HS-5 (cell line): ENCODE measurements at regions not wholly inside any gene's neighbourhood (a gene's known extent, or its start where the extent isn't known, plus 50 kb on each side); places are given as distances from the start of the nearest gene placed in this dataset.
A peak's percentile ranks its signal among the peaks of the same experiment; 100 is the strongest.

Source experiments
- DNase-seq: peaks from one replicate; pipeline ENCODE4 v3.0.0-alpha.2; 2012; ENCODE audit warnings: low read depth

DNA sequence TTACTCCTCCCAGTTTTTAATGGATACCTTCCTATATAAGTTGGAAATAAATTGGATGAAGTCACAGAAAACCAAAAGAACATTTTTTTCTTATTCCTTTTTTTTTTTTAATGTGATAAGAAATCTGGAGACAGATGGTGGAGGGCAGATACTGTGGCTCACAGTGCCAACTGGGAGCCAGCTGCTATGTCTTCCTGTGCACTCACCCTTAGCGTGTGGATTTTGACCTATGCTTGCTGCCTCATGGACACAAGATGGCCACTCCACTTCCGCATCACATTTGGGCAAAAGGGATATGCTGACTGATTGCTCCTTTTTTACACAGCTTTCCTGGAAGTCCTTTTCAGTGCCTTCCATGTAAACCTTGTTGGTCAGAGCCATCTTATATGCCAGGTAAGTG lies 342.6 kb downstream of the MAN2A1 start:
- DNase-seq, result no peak

DNA sequence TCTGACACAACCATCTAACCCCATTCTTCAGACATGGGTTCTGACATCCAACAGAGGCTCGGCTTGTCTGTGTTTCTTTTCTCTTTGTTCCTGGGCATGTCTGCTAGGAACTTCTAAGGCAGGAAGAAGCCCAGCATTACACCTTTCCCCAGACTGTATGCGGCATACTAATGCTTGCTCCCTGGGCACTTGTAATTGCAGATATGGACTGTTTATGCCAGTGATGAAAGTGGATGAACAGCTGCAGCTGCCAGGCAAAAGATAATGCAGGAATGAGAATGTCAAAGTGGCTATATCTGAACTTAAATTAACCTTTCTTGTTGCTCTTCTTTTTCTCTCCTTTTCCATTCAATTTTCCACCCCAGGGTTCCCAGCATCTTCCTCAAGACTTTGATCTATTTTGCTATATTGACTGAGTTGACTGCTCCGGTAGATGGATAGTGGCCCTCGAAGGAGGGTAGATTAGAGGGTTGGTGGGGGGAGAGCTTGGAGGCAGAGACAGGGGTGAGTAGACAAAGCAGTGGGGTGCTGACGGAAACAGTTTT lies 344.4 kb downstream of the MAN2A1 start:
- no peak for DNase-seq

DNA sequence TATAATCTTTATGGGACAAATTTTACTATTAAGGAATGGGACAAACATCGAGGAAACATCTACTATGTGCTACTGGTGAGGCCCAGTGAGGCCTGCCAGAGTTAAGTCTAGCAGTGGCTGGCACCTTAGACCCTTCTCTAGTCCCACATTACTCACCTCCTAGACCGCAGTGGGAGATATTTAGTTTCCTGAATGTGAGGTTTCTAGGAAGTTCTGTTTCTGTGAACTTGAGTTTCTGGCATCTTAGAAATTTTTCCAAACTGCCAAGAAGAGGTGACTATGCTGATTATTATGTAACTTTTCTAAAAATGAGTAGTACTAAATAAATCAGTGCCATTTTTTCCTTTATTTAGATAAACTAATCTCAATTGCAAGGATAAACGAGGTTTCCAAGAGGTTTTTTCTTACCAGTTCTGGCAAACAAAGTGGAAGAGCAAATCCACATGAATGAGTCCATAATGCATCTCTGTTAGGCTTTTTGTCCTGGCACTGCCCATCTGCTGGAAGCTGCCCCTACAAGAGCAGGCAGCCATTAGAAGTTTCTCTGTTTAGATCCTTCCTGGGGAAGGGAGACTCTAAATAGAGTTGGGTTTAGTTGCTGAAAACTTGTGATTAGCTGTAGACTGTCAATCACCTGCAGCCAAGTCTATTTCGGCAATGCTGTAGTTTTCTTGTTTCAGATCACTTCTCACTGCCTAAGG lies 348.7 kb downstream of the MAN2A1 start:
- no peak for DNase-seq

DNA sequence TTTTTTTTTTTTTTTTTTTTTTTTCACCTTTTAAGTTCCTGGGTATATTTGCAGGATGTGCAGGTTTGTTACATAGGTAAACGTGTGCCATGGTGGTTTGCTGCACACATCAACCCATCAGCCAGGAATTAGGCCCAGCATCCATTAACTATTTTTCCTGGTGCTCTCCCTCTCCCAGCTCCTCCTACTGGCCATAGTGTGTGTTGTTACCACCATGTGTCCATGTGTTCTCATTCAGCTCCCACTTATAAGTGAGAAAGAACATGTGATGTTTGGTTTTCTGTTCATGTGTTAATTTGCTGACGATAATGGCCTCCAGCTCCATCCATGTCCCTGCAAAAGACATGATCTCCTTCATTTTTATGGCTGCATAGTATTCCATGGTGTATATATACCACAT lies 350.5 kb downstream of the MAN2A1 start:
- DNase-seq, result no peak

DNA sequence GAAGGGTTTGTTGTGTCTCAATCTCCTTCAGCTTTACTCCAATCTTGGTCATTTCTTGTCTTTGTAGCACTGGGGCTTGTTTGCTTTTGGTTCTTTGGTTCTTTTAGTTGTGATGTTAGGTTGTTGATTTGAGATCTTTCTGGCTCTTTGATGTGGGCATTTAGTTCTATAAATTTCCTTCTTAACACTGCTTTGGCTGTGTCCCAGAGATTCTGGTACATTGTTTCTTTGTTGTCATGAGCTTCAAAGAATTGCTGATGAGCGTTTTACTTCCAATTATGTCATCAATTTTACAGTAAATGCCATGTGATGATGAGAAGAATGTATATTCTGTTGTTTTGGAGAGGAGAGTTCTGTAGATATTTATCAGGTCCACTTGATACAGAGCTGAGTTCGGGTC lies 353.3 kb downstream of the MAN2A1 start:
- DNase-seq, result no peak

DNA sequence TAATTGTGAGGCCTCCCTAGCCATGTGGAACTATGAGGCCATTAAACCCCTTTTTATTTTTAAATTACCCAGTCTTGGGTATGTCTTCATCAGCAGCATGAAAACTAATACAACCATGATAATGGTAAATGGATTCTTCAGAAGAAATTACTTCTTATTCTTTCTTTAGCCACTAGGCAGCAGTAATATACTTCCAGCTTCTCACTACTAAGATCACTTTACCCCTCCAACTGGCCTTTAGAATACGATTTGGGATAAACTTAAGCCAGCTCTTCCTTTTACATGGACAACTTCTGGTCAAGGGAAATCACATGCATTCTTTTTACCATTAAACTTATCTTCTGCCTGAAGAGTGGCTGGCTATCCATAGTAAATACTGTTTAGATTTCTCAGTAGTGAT lies 355.4 kb downstream of the MAN2A1 start:
- no peak for DNase-seq

DNA sequence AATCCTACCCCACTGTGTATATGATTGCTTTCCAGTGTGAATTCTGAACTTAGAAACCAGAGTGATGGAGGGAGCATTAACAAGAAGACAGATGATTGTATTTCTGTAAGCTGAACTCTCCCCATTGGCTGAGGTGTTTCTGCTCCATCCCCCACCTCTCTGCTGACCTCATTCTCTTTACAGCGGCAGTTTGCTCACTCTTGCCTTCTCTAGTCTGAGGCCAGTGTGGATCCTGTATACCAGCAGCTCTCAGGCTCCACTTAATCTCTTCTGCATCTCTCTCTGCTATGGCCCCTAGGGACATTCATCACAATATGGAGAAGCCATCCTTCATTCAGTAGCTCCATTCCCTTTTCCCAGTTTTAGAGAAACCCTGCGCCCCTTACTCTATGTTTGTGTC lies 358.8 kb downstream of the MAN2A1 start:
- DNase-seq, result no peak

DNA sequence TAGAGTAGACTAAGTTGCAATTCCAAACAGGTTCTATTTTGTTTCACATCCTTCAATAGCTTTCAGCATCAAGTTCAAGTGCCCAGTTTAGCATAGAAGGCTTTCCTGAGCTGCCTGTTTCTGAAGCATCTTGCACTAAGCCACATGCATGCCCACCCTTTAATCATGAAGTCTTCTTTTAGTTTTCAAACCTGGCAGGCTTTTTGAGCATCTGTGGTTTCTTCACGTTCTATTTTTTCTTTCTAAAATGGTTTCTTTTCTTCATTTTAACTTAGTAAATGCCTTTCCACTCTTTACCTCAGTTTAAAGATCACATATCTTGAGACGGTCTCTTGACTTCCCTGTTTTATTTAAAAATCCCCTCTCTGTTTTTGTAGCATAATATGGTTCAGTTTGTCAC lies 360.1 kb downstream of the MAN2A1 start:
- no peak for DNase-seq

DNA sequence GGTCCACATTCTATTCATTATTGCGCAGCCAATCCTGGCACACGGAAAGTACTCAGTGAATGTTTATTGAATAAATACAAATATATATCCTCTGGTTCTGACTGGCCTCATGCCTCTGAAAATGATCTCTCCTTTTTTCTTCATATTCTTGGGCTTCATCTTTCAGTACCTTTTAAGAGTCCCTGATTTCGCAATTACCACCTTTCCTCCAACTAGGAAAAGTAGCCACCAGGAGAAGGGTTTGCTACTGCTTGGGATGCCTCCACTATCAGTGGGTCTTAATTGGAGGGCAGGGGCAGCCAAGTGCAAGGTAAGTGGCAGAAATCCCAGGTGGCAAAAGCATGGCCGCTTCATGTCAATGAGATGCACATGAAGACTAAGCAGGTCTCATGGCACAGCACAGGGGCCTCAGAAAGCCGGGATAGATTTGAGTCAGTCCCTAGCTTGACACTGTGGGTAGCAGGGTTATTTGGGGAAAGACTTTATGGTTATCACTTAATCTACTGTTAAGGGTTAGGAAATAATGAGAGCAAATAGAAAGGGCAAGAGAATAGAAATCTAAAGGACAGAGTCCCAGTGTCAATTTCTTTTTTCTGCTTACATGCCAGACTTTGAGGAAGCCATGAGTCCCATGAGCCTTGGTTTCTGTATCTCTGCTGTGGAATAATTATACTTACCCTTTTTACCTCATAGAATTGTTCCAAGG lies 361.1 kb downstream of the MAN2A1 start:
- DNase-seq, result no peak

DNA sequence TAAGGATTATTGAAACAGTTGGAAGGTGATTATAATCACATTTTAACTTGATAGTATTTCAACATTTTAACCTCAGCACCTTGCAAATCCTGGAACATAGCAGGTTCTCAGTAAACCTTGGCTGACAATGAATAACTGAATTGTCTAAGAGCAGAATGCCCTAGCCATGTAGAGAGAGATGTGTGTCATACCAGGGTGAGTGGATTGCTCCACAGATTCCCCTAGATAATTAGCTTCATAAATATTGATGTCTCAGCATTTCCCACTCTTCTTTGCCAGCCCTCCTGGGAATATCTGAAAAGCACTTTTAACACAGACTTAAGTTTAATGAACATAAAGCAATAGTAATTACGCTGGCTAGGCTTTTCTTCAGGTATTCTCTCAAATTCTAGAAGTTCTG lies 363.5 kb downstream of the MAN2A1 start:
- no peak for DNase-seq

DNA sequence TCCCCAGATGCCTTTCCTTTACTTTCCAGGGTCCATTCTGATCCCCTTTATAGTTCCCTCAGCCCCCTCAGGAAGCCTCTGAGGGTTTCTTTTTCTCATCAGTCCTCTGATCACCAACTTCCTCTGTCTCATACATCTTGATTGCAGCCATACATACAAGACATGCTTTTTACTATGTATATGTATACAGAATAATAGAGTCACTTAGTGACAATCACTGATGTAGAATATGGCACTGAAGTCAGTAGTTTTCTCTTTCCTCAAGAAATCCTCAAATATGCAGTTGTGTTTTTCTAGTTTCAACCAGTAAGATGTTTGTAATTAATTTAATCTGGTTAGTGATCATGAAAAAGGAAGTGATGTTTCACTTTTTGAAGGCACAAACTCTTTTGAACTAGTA lies 364.1 kb downstream of the MAN2A1 start:
- DNase-seq, result no peak

DNA sequence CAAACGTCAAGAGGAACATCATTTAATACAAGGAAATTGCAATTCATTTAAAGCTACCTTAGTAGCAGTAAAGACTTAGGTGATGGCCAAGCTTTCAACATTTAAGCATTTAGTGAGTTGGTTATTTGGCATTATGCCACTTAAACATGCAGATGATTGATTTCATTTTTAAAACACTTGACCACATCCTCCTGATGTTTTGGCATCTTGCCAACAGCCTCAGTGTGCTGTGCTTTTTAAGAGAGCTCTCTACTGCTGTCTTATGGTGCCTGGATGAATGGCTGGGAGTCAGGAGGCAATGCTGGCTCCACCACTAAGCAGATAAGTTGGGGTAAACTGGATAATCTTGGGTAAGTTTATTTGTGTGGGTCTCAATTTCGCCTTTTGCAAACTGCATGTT lies 364.5 kb downstream of the MAN2A1 start:
- peak; percentile 41 for DNase-seq

DNA sequence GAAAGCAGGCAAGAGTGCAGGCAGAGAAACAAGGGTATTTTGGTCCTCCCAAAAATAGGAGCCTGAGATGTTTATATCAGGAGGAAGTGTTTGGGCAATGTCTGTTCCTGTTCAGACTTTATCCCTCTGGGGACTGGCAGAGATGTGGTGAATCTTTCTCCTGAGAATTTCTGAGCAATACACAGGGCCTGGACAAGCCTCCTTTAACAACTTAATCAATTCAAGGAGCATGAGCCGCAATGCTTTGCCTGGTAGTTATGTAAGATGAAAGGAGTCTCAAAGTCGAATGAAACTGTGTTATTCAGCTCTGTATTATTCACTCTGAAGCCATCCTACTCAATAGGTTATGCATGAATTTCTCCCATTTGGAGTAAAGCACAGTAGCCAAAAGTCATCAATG lies 365.6 kb downstream of the MAN2A1 start:
- peak; percentile 19 for DNase-seq

DNA sequence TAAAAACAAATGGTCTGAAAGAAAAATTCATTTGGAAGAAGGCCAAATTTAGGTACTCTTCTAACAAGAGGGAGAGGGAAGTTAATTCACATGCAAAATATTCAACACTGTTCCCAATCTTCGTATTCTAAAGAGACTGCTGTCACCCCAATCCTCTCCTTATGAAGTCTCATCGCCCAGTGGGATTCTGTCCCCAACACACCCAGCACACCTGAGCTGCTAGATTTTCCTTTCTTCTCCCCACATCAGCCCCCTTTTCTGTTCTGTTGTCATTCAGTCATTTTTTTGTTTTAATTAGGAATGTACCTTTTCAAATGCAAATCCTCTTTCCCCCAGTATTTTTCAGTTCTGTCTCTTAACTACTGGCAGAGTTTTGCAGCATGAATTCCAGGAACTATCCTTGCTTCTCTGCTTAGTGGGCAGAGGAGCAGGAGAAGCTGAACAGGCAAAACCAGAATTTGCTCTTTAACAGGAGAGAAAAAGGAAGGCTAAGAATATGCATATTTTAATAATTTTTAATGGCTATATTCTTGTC lies 366.9 kb downstream of the MAN2A1 start:
- DNase-seq, result no peak

DNA sequence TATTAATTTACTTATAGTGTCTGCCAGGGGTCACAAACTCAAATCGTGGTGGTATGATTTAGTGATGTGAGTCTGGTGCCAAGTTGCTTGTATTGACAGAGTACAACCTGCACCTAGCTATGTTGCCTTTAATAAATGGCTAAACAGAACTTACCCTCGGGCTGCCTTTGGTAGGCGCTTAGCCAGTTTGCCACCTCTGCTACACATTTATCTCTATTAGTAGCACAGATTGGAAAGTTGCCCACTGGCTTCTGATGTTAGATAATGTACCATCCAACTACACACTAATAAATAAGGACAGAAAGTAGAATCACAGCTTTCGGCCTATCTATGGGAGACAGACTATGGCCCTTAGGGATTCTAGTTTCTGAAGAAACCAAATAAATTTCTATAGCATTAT lies 368.4 kb downstream of the MAN2A1 start:
- no peak for DNase-seq

DNA sequence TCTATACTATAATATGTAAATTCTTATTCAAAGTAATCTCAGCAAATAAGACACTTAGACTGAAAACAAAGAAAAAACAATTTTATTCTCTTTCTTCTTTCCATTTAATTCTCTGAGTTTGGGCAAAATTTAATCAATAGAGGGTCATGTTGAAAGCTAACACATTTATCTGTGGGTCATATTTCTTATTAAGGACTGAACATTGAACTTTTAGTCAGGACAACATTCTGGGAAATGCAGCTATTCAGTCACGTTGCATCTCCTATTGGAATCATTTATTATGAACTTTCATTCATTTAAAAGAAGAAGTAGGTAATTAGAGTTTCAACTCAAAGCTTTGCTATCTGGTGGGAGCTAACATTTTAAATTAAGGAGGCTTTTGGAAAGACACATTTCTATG lies 372.5 kb downstream of the MAN2A1 start:
- no peak for DNase-seq

DNA sequence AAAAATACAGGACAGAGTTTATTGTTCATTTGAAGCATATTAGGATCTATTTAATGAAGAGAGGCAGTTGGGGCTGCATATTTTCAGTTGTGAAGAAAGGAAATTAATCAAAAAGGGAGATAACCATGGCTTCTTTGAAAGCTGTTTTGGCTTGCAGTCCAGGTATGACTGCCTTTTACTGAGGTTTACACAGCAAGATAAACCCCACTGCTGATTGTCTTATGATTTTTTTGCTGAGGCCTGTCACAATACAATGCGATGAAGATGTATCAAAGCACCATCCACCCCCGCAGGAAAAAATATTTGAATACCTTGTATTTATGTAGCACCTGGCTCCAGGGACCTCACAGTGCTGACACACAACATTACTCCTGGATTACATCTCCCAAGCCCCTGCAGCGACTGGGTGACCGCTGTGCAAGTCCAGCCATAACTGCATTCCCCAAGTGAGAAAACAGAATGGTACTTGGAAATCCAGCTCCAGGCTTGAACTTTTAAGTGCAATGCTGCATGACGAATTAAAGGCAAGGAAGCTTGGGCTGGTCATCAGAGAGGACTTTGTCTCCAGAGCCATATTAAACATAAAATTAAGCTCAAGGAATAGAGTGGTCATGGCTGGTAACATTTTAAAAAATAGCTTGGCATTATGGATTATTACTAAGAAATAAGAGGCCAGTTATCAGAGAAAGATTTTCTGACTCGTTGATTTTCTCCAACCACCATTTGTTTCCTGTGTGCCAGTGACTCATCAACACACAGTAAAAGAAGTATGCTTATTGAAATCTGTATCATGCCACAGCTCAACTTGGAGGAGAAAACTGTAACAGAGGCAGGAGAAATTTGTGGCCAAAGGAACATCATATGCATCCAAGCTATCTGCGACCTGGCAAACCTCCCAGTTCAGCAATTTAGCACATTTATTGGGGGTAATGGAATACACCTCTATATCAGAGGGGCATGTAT lies 374.2 kb downstream of the MAN2A1 start:
- no peak for DNase-seq

DNA sequence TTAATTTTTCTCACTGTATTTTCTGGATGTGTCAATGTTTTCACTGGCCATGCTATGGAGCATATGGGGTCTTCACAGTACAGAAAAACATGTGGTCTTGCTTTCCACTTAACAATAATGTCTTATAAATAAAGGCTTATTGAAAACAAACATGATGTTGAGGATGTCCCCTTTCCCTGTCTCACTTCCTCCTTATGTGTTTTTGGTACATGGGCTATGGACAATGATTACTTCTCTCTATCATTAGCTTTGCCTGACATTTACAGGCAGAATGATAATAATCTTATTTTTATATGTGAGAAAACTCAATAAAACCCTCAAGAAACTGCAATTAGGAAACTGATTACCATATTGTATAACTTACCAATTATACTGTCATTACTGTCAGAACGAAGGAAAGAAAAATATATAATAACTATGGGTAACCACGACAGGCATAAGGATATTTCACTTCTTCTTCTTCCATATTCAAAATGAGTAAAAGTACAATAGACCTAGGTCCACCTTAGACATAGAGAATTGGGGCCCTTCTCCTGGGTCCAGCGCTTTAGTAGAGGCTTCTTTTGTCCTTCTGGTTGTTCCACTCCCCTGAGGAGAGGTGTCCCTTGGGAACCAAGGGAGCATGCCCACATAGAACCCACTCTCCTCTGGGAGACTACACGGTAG lies 375.0 kb downstream of the MAN2A1 start:
- DNase-seq, result no peak

DNA sequence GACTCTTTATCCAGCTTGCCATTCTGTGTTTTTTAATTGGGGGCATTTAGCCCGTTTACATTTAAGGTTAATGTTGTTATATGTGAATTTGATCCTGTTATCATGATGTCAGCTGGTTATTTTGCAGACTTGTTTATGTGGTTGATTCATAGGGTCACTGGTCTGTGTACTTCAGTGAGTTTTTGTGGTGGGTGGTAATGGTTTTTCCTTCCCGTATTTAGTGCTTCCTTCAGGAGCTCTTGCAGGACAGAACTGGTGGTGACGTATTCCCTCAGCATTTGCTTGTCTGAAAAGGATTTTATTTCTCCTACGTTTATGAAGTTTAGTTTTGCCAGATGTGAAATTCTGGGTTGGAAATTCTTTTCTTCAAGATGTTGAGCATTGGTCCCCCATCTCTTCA lies 381.1 kb downstream of the MAN2A1 start:
- DNase-seq, result no peak

DNA sequence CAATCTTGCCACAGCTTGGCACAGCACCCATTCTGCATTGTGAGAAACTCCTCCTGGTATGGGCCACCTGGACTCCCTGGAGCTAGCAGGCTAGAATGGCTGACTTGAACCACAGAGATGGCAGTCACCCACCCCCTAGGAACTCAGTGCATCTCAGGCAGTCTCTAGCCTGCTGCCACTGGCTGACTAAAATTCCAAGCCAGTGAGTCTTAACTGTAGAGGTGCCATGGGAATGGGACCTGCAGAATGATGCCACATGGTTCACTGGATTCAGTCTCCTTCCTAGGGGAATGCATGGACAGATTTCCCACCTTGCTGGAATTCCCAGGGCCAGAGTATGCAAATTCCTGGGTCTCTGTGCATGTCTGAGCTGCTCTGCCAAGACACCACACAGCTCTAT lies 382.9 kb downstream of the MAN2A1 start:
- DNase-seq, result no peak

DNA sequence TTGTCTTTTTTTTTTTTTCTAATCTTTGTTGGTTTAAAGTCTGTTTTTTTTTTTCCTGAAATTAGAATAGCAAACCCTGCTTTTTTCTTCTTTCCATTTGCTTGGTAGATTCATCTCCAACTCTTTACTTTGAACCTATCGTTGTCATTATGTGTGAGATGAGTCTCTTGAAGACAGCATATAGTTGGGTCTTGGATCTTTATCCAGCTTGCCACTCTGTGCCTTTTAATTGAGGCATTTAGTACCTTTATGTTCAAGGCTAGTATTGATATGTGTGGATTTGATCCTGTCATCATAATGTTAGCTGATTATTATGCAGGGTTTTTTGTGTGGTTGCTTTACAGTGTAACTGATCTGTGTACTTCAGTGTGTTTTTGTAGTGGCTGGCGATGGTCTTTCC lies 383.8 kb downstream of the MAN2A1 start:
- DNase-seq, result no peak

DNA sequence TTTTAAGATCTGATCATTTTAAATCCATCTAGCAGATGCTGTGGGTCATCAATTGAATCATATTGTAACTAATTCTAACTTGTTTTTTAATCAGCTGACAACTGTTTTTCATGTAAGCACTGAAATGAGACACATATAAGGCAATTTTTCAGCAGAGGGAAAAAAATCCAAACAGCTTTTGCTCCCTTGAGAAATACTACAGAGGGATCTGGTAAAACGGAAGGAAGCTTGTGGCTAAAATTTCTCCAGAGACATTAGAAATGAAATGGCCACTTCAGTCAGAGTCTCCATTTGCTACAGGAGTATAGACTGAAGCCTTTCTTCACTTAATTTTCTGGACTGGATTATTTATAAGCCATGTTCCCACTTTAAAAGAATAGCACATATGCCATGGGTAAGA lies 385.9 kb downstream of the MAN2A1 start:
- DNase-seq, result no peak
